ENCODE measurements at regions not wholly inside any gene's neighbourhood (a gene's known extent, or its start where the extent isn't known, plus 50 kb on each side); places are given as distances from the start of the nearest gene placed in this dataset.

- no peak for TF ChIP-seq TAF1 (IDR thresholded peaks at IDR 0.05; ENCODE audit: borderline replicate concordance, low read depth, low read length)
- TF ChIP-seq POLR2AphosphoS5 (IDR thresholded peaks at IDR 0.05; ENCODE audit: low read depth, low read length) = no peak
- no peak for TF ChIP-seq POLR2A (IDR thresholded peaks at IDR 0.05; ENCODE audit: low read depth, low read length)
Observed at GRCh38 chr7:35576031-35576573, 118.8 kb downstream of the HERPUD2 start.
